GM18502 (cell line): ENCODE measurements at regions not wholly inside any gene's neighbourhood (a gene's known extent, or its start where the extent isn't known, plus 50 kb on each side); places are given as distances from the start of the nearest gene placed in this dataset.

ENCODE experiments used
- ATAC-seq: cut with Tn5 transposase; IDR thresholded peaks from one replicate; pipeline ENCODE4 v1.9.1; 2021; ENCODE audit warnings: mild to moderate bottlenecking; ENCODE audit not compliant: unreplicated experiment, poor library complexity

- ATAC-seq, result no peak
Measured at GRCh38 chr7:118758582-118758981, 534.1 kb downstream of the ANKRD7 start.

DNA sequence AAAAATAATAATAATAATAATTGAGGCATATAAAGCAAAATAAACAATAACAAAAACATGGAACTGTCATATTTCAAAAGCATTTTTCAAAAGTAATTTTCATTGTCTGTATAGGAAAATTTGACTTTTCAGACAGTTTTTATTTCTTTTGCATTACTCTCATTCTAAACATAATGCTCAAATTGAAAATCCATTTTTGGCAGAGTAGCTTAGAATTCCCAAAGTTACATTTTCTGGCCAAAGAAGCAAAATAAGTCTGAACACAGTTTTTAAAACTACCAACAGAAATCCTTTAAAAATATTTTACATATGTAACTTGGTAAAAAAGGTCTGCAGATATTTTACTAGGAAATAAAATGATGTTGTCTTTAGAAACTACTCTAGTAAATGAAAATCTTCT lies 535.4 kb downstream of the ANKRD7 start:
- no peak for ATAC-seq

GRCh38 chr7:118762451-118762850 lies 537.9 kb downstream of the ANKRD7 start:
- ATAC-seq, result no peak

- ATAC-seq, result no peak
Measured at GRCh38 chr7:118764221-118764620, 539.7 kb downstream of the ANKRD7 start.

DNA sequence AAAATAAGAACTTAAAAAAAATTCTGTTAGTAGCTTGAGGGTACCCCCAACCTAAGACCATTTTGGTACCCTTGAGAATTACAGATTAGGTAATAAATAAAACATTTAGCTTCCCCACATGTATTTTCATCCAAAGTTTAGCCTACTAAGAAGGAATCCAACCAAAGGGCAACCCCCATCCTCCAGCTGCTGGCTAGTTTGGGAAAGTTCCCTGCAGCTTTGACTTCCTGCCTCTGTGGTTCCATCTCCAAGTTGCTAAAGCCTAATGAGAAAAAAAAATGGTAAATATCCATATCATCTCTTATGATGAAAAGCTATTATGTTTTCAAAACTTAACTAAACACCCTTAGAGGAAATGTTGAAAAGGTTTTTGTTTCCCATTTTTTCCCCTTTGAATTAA lies 547.2 kb downstream of the ANKRD7 start:
- no peak for ATAC-seq

- no peak for ATAC-seq
Measured at GRCh38 chr7:118777308-118777707, 552.8 kb downstream of the ANKRD7 start.

DNA sequence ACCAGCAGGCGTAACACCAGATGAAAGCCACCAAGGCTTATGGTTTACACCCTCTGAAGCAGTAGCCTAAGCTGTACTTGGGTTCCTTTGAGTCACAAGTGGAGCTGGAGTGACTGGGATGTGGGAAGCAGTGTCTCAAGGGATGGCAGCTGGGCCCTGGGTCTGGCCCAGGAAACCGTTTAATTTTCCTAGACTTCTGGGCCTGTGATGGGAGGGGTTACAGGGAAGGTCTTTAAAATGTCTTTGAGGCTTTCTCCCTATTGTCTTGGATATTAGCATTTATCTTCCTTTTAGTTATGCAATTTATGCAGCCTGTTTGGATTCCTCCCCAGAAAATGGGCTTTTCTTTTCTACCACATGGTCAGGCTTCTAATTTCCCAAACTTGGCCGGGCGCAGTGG lies 568.2 kb downstream of the ANKRD7 start:
- no peak for ATAC-seq

- no peak for ATAC-seq
Measured at GRCh38 chr7:118793582-118793981, 569.1 kb downstream of the ANKRD7 start.

GRCh38 chr7:118794419-118794818 lies 569.9 kb downstream of the ANKRD7 start:
- no peak for ATAC-seq

- ATAC-seq, result no peak
Measured at GRCh38 chr7:118801366-118801765, 576.9 kb downstream of the ANKRD7 start.

DNA sequence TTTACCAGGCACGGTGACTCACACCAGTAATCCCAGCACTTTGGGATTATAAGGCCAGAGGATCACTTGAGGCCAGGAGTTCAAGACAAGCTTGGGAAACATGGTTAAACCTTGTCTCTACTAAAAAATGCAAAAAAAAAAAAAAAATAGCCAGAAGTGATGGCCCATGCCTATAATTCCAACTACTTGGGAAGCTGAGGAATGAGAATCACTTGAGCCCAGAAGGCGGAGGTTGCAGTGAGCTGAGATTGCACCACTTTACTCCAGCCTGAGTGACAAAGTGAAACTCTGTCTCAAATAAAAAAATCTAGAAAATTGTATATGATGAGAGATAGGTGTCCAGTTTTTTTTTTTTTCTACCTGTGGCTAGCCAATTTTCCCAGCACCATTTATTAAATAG lies 578.2 kb downstream of the ANKRD7 start:
- ATAC-seq, result no peak

DNA sequence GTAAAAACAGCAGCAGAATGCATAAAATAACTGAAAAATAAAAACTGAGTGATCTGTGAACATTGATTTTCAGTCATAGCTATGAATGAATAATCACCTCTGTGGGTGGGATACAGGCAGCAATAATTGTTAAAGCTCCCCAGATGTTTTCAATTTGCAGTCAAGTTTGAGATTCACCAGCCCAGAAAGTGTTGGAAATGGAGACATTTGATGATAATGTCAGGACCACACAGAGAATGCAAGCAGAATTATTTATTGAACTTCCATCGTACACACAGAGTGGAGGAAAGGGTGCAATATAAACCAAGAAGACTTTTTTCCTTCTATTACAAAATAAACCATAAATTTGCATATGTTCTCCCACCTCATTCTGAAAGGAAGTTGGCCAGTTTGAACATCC lies 601.7 kb downstream of the ANKRD7 start:
- no peak for ATAC-seq

DNA sequence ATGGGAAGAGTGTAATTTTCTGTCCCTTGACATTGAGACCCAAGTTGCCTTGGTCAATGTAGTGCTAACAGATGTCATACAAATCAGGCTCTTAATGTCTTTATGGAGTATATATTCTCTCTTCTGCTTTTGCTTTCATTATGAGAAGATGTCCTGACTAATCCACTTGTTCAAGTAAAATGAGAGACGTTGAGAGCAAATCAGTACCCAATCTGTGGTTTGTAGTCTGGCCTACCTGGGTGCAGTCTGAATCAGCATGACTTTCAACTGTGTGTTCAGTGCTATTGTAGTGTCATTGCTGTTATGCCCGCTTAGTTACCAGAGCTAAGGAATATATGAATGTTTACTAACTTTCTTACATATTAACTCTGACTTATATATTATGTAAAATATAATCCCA lies 612.4 kb downstream of the ANKRD7 start:
- peak; percentile 96 for ATAC-seq

DNA sequence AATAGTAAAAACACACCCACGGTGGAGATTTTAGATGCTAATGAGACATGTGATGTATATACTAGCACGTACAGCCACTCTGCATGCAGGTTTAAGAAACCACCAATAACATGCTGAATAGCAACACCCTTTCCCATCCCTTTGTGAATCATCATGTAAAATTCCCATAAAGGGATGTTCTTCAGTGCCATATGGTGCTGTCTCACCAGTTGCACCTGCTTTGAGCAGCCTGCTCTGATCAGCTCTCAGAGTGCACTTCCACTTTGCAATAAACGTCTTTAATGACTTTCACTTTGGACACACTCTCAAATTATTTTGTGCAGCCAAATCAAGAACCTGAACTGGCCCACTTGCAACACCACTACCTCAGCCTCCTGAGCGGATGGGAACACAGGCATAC lies 615.0 kb downstream of the ANKRD7 start:
- ATAC-seq, result no peak

DNA sequence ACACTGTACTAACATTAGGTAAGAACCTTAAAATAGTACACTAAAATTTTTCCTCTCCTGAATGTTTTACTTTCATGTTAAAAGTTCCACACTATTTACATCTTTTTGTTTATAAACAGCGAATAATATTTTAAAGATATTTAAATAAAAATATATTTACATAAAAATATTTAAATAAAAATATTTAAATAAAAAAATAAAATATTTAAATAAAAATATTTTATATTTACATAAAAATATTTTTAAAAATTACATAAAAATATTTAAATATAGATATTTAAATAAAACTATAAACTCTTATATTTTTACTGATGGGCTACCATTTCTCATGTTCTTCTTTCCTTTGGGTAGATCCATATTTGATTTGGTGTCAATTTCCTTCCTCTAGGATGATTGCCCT lies 619.0 kb downstream of the ANKRD7 start:
- ATAC-seq, result no peak

GRCh38 chr7:118844748-118845147 lies 620.2 kb downstream of the ANKRD7 start:
- ATAC-seq, result no peak

DNA sequence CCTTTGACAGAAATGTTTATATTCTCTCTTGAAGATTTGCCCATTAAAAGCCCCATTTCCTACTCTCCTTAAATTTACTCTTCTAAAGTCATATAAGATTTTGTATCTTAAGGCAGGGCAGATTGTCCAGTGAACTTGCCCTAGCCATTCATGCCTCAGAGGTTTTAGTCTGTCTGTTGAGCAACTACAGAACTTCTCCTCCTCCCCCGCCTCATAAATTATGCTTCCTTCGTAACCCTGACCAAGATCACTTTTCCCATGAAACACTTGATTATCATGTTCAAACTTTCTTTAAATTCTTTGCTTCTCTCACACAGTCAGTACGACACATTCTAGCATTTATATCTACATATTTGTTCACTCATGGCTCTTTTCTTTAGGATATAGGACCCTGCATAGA lies 621.3 kb downstream of the ANKRD7 start:
- ATAC-seq, result no peak

GRCh38 chr7:118846977-118847376 lies 622.5 kb downstream of the ANKRD7 start:
- no peak for ATAC-seq

DNA sequence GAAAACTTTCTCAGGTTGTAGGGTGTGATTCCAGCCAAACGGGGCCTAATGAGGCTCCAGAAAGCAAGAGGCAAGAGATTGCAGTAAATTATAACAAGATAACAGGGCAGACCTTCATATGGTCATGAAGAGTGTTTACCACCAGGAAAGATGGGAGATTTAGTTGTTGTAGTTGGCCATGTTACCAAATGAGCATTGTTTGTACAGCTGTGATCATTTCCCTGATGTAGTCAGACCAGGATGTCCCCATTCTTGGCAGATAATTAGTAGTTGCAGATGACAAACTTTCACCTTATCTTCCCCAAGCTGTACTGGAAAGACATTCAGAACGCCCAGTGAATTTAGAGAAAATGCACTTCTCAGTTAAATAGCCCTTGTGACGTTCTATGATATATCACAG lies 630.8 kb downstream of the ANKRD7 start:
- ATAC-seq, result no peak

DNA sequence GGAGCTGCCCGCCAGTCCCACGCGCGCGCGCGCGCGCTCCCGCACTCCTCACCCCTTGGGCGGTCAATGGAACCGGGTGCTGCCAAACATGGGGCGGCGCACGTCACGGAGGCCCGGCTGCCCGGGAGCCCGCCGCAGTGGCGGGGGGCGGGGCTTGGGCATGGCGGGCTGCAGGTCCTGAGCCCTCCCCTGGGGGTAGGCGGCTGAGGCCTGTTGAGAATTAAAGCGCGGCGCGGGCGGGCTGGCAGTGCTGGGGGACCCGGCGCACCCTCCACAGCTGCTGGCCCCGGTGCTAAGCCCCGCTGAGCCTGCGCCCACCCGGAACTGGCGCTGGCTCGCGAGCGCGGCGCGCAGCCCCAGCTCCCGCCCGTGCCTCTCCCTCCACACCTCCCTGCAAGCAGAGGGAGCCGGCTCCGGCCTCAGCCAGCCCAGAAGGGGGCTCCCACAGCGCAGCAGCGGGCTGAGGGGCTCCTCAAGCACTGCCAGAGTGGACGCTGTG lies 634.2 kb downstream of the ANKRD7 start:
- no peak for ATAC-seq

DNA sequence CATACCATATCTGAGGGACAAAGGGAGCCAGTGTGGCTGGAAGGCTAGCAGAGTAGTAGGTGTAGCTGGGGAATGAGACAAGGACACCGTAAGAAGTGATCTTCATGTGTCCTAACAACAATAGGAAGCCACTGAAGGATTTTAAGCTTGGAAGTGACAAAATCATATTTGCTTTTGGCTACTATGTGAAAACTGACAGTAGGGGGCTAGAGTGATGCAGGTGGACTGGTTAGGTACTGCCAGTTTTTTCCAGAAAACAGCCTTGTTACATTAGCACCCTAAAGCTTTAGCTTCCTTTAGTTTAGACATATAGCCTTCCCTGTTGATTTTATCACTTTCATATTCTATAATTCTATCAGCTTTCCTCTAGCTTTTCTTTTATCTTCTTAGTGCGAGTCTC lies 637.1 kb downstream of the ANKRD7 start:
- ATAC-seq, result no peak

DNA sequence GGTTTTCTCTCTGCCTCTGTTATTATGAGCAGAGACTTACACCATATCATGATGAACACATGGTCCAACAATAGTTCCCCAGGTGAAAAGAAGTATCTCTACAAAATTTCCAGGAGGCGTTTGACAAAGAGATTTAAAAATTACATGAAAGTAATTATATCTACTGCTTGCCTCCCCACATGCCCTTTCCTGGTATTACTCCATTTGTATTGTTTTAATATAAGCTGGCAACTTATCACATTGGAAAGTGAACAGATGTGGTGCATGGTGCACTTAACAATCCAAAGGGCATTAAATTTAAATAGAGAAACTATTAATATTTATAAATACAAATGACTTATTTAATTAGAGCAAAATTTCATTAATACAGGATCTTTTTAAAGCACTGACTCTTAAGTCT lies 638.2 kb downstream of the ANKRD7 start:
- no peak for ATAC-seq

DNA sequence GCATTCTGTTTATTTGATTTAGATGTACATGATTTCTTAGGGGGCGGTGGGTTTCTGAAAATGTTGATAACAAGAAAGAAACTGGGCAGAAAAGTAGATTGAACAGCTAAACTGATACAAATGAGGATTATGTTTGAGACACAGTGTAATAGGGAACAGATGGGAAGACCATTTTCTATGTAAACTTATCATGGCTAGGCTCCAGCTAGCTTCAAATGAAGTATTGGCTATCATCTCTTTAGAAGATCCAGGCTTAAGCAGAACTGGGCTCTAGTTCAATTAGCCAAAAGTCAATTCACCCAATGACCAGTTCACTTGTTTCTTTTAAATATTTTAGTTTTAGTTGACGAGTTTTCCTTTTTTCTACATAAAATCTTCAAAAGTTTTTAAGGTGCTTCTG lies 639.5 kb downstream of the ANKRD7 start:
- no peak for ATAC-seq
